HG02763 (cell line): ENCODE measurements at regions not wholly inside any gene's neighbourhood (a gene's known extent, or its start where the extent isn't known, plus 50 kb on each side); places are given as distances from the start of the nearest gene placed in this dataset.
"Not testable (repeated sequence)": the region's sequence is repeated elsewhere in the genome, so short reads cannot be mapped to it uniquely, and the experiment has no call there.

ENCODE experiments used
- ATAC-seq: cut with Tn5 transposase; IDR thresholded peaks from one replicate; pipeline ENCODE4 v1.9.1; 2021; ENCODE audit warnings: mild to moderate bottlenecking, moderate library complexity; ENCODE audit not compliant: unreplicated experiment

GRCh38 chr5:111948092-111948841 lies 191.3 kb upstream of the NREP start:
- ATAC-seq, result no peak

DNA sequence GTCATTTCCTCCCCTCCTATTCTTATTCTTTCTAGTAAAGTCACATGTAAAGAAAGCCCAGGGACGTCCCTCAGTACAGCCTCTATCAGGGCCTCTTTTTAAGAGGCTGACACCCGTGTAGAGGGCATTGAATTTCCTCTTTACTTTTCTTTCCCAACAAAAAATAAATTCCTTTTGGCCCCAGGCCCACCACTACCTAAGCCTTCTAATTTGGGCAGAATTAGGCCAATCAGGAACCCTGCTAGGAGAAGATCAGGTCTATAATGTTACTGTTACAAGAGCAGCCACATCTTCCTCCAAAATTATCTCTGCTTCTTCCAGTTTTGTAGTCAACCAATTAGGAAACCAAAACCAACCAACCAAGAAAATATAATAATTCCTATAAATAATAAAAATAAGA lies 189.6 kb upstream of the NREP start:
- ATAC-seq, result no peak

DNA sequence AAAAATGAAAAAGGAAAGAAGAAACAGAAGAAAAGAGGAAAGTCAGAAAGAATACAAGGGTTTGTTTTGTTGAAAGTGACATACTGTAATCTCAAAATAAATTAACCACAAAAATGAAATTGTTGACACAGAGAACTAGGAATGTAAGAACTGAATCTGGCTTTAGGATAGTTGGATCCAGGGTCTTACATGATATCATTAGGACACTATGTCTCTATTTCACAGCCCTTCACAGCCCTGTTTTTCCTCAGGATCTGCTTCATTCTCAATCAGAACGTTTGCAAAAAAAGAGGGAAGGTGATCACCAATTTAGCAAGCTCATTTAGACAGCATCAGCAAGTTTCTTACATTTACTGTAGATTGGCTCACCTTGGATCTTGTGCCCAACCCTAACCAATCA lies 188.5 kb upstream of the NREP start:
- no peak for ATAC-seq

- no peak for ATAC-seq
These were observed 185.8 kb upstream of the NREP start for GRCh38 chr5:111942661-111943401.

DNA sequence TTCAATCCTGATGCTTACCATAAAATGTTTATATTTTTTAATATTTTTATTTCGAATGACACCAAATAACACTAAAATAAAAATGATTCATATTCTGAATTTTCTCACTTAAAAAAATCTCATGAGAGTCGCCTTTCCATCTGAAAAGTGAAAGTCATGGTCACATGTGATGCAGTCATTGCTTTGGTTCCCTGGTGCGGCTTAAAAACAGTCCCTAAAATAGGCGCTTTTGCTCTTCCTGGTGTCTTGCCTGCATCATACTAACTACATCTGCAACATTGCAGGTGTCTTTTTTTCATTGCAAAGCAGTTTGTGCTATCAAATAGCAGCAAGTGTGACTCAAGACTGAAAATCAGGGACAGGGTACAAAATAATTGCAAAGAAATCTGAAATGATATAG lies 185.2 kb upstream of the NREP start:
- ATAC-seq, result no peak

- ATAC-seq, result no peak
These were observed 180.1 kb upstream of the NREP start for GRCh38 chr5:111937094-111937493.

- ATAC-seq, result no peak
These were observed 178.8 kb upstream of the NREP start for GRCh38 chr5:111935835-111936234.

DNA sequence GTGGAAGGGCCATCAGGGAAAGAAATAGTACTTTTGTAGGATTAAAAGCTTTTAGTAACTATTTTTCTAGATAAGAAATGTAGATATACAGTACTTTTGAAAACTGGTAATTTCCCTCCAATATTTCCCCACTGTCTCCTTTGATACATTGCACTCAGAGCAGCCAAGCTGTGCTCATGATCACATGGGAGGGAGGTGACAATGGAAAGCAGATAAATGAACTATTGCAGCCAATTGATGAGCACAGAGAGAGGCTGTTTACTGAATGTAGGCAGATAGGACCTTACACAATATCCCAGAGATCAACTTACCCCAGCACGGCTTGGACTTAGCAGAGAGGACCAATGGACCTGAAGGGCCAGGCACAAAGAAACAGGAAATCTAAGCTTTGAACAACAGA lies 178.0 kb upstream of the NREP start:
- no peak for ATAC-seq

- no peak for ATAC-seq
These were observed 177.5 kb upstream of the NREP start for GRCh38 chr5:111934511-111934910.

- no peak for ATAC-seq
These were observed 176.1 kb upstream of the NREP start for GRCh38 chr5:111933086-111933485.

GRCh38 chr5:111932628-111933027 lies 175.6 kb upstream of the NREP start:
- no peak for ATAC-seq

- no peak for ATAC-seq
These were observed 175.2 kb upstream of the NREP start for GRCh38 chr5:111932199-111932598.

- no peak for ATAC-seq
These were observed 174.7 kb upstream of the NREP start for GRCh38 chr5:111931655-111932054.

- ATAC-seq, result no peak
These were observed 174.0 kb upstream of the NREP start for GRCh38 chr5:111930905-111931461.

DNA sequence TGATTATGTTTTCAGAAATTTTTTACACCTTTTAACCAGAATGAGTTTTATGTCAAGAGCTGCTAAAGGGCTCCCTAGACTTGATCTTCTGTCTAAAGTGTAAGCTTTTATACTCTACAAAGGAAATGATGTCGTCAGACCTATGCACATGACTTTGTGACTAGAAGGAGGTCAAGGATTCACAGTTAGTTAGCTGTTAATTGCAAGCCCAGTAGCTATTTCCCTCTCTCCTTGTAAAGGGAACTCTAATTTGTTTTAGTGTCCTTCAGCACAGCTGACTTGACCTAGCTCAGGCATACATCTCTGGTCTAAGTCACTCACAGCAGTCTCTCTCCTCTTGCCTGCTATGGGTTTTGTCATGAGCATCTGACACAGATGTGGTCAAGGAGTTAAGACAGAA lies 173.5 kb upstream of the NREP start:
- no peak for ATAC-seq

DNA sequence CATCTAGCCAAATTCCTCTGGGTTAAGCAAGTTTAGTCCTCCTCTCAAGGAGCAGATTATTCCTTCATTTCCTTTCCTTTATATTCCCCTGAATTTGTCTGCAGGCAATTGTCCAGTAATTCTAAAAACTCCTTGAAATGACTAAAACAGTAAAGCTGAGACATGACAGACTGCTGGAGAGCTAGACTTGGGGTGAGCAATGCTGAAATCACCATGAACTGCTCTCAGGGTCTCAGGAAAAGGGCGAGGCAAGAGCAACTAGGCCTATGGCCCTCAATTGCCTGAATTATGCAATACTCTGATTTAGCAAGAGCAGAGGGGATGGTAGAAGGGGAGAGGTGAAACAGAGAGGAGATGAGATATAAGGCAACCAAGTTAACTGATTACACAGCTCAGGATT lies 172.9 kb upstream of the NREP start:
- no peak for ATAC-seq

- no peak for ATAC-seq
These were observed 172.3 kb upstream of the NREP start for GRCh38 chr5:111929261-111929660.

DNA sequence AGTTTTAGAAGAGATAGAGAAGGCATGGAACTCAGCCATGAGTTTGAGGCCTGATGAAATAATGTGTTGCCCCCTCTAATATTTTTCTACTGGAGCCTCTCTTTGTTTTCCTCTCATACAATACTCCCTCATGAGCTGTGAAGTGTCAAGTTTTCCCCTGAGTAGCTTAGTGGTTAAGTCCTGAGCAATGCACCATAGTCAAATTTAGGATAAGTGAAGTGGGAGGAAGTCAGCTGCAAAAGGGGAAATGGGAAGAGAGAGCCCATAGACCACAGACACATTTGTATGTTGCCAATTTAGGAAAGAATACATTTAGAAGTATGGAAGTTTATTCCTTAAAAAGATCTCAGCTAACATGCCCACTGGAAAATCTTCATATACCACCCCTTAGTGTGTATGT lies 171.5 kb upstream of the NREP start:
- no peak for ATAC-seq

- no peak for ATAC-seq
These were observed 170.2 kb upstream of the NREP start for GRCh38 chr5:111927191-111927590.

DNA sequence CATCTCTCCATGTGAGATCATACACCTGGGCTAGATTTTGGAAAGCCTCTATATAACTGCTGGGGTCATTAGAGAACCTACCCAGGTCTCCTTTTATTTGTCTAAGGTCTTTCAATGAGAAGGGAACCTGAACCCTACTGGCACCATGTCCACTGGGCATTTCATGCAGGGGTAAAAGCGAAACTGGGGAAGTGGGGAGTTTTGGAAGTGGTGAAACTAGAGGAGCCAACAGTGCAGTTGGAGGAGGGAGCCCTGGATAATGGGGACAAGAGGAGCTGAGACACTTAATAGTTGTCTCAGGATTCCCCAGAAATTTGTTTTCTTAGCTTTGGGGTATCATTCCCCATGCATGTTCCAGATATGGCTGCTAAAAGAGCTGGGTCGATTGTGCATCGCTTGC lies 169.0 kb upstream of the NREP start:
- no peak for ATAC-seq

GRCh38 chr5:111922344-111922743 lies 165.3 kb upstream of the NREP start:
- ATAC-seq, result no peak

- ATAC-seq, result not testable (repeated sequence)
These were observed 164.7 kb upstream of the NREP start for GRCh38 chr5:111921691-111922090.
